ENCODE measurements at regions not wholly inside any gene's neighbourhood (a gene's known extent, or its start where the extent isn't known, plus 50 kb on each side); places are given as distances from the start of the nearest gene placed in this dataset.

DNA sequence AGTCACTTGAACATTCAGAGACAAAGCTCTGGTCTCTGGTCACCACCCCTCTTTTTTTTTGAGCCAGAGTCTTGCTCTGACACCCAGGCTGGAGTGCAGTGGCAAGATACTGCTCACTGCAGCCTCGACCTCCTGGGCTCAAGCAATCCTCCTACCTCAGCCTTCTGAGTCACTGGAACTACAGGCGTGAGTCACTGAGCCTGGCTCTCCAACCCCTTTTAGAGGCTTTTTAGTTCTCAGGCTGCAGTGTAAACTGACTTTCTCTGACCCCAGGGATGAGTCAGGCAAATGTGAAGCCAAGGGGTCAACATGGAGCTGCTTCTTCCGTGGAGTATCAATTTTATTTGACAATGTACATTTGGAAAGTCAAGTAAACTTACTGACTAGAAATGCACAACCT, 229.2 kb downstream of the PTTG2 start:
- no peak for DNase-seq

DNA sequence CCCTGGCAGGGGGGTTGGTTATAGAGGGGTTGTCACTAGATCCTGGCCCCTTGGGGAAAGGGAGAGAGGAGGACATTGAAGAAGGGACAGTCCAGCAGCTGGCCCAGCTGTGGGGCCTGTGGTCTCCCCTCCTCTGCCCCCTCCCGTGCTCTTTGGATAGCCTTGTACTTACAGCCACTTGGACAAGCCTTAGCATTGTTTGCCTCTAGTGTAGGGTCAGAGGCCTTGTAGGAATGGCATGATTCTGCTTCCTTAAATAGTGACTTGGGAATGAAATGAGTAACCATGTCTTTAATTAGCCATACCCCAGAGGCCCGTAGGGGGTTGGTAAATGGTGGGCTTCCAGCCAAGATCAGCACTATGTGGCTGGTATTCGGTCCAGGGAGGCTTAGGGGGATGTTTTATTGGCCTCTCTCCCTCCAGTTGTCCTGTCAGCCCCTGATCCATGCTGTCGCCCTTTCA, 230.6 kb downstream of the PTTG2 start:
- no peak for DNase-seq

DNA sequence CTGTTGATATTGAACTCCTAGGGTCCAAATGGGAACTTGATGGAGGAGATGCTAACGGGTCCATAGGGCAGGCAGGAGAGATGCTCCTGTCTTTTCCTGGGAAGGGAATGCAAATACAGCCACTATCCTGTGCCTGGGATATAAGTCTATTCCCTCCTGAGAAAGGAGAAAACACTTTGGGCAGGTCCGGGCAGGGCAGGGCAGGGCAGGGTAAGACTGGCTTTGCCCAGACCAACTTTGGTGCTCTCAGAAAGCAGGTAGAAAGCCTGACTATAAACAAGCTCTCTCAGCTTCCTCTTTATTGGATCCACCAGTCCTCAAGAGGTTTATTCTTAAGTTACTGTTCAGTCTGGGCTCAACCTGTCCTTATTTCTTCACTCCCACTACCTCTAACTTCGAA, 232.3 kb downstream of the PTTG2 start:
- no peak for DNase-seq

DNA sequence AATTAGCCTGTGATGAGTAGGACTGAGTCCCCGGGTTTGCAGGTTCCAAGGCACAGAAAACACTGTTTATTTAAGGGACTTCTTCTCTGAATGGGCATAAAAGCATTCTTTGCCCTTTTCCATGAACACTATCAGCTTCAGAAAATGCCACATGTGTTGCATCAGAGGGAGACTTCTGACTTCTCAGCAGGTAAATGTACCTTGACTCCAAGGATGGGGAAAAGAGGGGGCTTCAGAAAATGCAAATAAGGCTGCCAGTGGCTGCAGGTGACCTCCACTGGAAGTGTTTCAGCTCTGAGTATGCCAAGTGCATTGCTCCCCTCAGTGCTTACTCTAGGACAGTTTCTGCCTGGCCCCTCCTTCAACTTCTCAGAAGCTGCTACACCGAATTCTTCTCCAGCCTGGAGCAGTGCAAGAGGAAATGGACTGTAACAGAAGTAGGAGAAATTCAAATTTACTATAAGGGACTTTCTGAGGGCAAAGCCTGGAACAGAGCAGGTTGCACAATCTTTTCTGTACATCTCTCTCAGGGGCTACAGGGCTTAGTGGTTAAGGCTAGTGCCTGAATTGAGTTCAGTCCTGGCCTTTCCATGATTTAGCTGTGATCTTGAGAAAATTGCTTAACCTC, 233.2 kb downstream of the PTTG2 start:
- no peak for DNase-seq

DNA sequence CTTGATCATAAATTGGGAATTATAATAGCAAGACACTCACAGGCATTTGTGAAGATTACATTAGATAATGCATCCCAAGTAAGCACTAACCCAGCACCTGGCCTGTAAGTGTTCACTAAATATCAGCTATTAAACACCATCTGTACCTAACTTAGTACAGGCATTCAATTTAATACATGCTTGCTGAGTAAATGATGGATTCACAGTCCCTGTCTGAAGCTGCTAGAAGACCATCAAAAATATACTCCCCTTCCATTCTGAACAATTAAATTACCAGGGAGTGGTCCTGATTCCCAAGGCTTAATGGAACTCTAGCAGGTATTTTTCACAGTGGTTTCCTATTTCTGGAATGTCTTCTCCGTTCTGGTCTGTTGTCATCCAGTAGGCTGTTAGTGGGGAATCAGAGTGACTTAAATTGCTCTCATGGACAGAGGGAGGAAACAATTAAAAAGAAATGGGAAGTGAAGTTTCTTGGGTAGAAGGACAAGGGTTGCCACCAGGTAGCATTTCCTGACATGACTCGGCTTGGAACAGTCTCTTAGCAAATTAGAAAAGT, 233.9 kb downstream of the PTTG2 start:
- no peak for DNase-seq

DNA sequence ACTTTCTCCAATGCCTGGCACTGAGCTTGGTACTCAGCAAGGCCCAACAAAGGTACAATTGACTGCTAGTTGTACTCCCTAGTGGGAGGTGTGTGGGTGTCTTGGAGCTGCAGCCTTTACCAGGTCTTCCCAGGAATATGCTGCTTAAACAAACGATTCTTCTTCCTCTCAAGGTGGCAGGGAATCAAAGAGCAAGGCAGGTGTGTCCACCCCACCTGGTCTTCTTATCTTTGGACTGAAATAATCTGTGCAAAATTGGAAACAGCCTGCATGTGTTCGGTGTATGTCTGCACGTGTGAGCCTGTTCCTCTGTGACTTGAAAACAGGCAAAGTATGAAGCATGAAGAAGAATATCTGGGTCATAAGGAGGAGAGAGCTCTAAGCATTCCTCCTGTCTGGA, 235.3 kb downstream of the PTTG2 start:
- no peak for DNase-seq

DNA sequence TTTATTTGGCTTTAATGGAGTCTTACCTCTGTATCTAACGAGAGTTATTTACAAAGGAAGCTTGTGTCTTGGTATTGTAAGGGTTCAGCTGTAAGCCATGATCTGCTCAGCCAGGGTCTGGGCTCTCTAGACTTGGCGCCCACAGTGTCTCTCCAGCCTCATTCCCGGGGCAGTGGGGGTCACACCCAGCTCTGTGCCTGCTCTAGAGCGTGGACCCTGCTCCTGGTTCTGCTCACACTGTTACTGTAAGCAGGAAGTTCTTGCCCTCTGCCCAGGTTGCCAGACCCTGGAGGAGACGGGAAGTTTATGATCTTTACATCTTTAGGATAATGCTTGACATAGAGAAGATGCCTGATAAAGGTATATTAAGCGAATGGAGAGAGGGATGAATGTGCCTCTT, 235.7 kb downstream of the PTTG2 start:
- no peak for DNase-seq

DNA sequence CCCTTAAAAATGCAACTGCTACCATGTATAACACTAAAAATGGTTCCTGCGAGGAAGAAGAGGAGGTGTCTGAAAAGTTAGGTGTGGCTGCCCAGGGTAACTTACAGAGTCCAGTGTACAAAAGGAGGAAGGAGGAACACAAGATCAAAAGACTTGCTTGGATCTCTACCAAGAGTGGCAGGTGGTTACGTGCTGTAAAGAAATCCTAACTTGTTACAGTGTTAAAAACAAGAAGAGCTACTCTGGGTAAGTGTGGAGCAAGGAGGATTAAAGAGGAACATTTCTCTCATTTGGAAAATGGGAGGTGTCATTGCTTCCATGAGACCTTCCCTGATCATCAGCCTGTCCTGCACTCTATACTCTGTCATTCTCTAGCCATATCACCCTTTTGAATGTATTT, 242.0 kb downstream of the PTTG2 start:
- no peak for DNase-seq

DNA sequence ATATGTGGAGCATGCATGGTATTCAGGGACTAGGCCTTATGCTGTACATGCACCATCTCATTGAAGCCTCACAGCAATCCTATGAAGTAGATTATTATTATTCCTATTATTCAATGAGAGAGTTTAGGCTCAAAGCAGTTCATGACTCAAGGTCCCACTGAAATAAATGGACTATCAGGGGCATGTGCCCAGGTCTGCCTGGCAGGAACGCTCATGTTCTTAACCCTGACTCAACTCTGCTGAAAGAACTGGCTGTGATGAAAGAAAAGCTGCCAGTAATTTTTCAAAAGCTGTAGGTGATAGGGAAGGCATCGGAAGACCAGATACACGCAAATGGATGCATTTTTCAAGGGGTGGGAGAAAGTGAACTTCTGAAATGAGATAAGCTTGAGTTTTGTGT, 243.4 kb downstream of the PTTG2 start:
- DNase-seq = no peak

DNA sequence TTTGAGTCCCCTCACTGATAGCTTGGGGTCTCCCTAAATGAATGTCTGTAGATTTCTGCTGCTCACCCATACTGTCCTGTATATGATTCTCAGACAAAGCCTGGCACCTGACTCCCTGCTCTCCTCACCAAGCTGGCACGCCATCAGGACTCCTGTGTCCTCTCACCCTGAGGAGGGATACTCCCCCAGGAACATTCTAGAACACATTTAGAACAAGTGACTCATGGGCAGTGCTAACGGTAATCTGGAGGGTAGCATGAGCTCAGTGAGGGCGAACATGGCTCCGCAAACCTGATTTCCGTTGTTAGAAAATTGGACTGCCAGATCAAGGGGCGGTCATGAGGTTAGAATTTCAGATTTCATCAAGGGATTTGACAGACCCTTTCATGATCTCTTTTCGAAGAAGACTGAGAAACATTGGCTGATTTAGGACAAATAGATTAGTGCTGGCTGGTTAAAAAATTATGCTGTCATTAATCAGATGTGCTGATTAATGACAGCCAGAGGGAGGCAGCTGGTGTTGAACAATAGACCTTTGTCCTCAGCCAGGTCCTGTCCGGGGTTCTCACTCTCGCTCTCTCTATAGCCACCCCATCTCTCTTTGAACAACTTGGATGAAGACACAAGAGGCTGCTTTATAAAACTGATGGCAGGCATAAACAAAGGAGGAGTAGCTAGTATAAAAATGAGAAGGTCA, 244.3 kb downstream of the PTTG2 start:
- DNase-seq = no peak

DNA sequence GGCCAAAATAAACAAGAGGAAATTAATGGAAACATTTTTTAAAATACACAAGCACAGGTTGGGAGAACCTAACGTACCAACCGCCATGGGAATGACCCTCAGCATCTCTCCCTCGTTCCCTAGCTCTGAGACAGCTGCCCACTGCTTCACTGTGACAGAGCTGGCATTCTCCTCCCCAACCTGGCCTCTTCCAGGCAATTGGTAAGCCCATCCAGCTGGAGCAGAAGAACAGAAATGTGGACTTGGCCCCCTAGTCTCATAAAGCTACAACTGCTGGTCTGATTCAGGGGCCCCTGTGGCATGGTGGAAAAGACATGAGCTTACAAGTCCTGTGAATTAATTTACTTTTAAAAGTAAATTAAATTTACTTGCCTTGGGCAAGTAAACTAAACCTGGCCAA, 245.1 kb downstream of the PTTG2 start:
- no peak for DNase-seq

DNA sequence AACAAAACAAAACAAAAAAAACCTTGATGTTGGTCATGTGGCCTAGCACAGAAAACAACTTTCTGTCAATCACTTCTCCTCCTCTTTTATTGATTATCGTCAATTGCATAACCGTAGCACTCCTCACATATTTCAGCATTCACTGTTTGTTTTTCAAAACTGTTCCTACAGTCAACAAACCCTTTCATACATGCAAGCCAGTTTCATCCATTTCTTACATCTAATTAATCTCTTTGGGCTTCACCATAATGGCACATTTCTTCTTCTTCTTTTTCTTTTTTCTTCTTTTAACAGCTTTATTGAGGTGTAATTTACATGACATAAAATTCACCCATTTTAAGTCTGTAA, 246.9 kb downstream of the PTTG2 start:
- DNase-seq = no peak

DNA sequence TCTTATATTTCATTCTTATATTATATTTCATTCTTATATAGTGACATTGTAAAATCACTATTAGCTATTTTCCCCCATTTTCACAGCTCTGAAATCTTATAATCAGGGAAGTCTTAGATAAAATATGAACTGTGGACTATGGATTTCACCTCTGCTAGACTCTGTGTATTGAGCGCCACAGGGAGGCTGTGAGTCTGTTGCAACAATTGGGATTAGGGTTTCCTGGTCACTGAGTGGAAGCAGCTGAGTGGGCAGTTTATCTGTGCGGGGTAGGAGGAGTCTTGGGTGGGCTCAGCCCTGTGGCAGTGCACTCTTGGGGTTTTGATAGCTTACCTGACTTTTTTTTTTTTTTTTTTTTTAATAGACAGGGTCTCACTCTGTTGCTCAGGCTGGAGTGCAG, 249.5 kb downstream of the PTTG2 start:
- no peak for DNase-seq

DNA sequence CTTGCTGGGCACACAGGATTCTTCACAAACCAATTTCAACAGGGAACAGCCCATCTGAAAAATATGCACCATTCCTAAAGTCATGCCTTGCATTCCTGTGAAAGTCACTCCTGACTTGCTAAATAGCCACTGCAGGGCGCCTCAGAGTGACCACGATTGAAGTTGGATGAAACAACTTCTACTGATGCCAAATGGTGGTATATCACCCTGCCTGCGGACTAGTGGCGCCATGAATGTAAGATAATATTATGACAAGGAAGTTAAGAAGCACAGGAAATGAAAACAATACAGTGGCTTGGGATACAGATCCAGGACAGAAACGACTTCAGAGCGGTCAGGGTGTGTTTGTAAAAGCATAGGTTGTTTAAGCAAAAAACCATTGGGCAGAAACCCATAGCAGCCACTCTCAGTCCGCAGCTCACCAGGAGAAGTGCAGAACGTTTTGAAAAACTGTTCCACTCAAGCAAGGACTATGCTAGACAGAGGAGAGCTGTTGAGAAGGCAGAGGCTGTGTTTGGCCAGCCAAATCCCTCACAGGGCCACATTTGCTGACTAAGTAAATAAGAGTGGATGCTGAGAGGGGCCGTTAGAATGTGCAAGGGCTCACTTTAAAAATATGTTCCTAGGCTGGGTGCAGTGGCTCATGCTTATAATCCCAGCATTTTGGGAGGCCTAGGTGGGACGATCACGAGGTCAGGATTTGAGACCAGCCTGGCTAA, 250.4 kb downstream of the PTTG2 start:
- no peak for DNase-seq

DNA sequence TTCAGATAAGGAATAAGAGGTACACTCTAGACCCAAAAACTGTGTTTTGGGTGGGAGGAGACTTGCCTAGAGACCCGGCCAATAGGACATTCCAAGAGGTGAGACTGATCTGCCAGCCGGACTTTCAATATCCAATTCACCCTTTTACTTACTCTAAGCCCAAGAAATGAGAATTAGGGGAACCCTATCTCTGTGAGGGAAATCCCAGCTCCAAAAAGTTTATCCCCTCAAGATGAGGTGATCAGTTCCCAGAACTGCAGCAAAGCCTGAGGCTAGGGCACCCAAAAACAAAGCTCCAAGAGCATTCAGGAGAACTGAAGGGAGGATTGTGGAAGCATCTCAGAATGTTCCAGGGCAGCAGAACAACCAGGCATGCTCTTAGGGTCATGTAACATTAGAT, 251.7 kb downstream of the PTTG2 start:
- DNase-seq = no peak

DNA sequence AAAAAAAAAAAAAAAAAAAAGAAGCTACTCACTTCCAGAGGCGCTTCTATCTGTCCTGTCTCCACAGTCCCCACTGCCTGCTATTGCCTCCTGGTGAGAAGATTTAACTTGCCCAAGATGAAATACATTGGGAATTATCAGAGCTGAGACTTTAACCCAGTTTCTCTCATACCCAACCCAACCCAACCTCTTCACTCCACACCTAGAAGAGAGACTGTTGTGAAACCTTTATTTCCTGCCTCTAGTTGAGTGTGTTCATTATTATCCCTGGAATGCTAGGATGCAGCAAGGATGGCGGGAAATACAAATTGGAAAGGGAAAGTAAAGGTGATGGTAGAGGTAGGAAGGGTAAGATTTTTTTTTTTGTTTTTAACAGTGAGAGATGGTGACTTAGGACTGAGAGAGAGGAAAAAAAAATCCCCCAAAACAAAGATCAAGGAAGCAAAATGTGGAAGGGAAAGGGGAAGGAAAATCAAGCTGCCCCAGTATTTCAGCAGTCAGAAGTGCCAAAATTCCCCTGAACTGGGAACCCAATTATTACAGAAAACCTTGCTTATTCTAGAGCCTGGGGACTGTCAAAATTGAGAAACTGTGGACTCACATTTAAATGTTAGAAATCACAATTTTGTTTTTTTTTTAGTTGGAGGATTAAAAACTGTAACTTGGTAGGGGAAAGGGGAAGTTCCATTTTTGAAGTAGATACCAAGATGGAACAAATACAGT, 253.0 kb downstream of the PTTG2 start:
- DNase-seq = no peak

DNA sequence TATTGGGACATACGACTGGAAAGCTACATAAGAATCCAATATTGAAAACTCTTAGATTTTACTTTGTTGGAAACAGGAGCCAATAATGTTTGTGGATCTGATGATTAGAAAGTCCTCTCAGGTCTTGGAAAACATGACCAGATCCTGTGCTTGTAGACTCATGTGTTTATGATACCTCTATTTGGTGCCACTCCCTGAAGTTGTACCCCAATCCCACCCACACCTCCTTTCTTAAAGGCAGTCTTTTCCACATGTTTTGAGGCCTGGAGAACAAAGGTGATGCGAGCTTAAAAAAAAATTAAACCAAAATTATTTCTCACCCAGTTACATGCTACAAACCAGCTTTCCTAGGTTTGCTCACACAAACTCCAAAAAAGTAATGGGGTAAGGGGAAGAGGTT, 262.7 kb downstream of the PTTG2 start:
- DNase-seq = no peak

DNA sequence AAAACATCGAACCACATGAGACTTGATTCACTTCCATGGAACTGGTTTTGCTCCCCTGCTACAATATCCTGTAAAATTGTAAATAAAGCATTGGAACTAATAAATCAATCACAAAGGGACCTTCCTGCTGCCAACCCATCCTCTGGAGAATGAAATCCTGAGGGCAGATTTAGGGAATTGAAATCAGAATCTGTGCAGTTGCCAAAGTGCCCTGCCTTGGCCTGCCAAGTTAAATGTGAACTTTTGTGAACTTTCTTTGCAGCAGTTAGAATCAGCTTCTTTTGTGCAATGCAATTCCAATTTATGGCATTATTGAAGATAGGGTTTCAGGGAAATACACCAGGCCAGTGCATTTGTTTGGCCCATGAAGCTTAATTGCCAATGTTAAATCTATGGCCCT, 263.1 kb downstream of the PTTG2 start:
- DNase-seq = no peak

DNA sequence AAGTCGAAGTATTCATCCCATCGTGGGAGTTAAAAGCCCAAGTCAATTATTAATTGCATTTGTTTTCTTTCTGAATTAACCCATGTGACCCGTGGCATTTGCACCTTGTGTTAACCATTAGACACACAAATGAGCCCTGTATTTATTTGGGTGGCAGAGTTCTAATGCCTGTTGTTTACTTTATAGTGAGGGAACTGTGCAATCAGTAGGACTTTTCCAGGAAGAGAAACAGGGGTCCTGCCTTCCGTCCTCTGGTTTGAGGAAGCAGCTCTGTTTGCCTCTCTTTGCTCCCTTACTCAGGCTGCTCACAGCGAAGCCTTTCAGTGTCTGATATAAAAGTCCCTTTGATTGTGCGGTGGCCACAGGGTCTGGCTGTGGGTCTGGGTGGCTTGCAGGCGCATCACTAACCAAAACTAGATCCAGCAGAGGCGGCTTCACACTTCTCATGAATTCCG, 263.6 kb downstream of the PTTG2 start:
- DNase-seq = no peak

DNA sequence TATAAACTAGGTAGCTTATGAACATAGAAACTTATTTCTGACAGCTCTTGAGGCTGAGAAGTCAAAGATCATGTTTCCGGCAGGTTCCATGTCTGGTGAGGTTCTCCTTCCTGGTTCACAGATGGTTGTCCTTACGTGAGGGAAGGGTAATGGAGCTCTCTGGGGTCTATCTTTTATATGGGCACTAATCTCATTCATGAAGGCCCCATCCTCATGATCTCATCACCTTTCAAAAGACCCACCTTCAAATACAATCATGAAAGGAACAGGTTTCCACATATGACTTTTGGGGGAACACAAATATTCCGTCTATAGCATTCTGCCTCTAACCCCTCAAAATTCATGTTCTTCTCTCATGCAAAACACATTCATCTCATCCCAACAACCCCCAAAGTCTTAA, 264.7 kb downstream of the PTTG2 start:
- no peak for DNase-seq

DNA sequence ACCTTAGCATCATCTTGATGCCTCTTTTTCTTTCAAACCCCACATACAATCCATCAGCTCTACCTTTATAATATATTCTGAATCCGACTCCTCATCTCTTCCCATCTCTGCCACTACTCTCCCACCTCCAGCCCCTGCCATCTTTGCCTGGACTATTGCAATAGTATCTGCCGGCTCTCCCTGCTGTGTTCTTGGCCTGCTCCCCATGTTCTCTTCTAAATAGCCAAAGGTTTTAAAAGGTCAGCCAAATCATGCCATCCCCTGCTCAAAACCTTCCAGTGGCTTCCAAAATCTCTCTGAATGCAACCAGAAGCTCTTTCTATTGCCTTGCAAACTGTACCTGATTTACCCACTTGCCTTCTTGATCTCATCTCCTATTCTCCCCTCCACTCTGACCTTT, 266.0 kb downstream of the PTTG2 start:
- no peak for DNase-seq

DNA sequence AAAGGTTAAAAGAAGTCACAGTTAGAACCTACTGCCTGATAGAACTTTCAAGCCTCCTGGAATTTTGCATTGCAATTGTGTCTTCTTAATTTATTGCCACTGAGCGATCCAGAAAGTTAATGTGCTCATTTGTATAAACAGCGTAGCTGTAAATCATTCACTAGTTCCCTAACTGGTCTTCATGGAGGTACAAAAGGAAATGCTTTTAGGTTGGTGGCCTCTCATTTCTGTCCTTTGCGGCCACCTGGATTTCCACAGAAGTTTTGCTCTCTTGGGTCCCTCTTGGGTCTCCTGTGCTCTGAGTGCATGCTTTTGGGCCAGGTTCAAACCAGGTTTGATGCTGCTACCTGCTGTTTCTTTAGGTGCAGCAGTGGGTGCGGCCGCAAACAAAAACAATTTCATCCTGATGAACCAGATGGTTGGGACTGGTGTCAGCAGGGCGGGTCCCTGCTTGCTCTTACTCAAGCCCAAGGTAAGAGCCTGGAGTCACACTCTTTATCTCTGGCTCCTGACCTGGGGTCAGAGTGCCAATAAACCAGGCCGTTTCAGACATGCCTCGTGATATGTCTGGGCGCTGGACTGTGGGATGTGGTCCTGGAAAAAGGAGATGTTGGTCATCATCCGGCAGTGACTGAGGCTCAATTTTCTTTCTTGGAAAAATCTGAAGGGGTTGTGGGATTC, 270.1 kb downstream of the PTTG2 start:
- DNase-seq = no peak
